ENCODE measurements at regions not wholly inside any gene's neighbourhood (a gene's known extent, or its start where the extent isn't known, plus 50 kb on each side); places are given as distances from the start of the nearest gene placed in this dataset.

DNA sequence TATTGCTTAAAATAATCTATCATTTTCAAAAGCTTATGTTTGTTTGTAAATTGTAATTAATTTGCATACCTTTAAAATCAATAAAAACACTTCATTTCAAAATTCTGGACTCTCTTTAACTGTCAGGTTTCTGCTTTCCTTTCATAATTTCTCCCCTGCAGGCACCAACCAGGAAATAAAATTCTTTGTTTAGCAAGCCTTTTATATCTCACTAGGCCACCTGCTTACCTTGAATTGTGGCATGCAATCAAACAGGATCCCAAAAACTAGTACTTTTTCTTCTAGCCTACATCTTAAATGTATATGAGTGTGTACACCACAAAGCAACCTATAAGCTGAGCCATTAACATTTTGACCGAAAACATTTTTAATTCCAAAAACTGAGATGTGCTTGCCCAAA lies 233.1 kb downstream of the NR4A2 start:
- no peak for TF ChIP-seq EP300 (IDR thresholded peaks at IDR 0.05; ENCODE audit: borderline replicate concordance in 1 of 2, low read depth in 2 of 2, low read length in 2 of 2)
- TF ChIP-seq, protein P1, sequence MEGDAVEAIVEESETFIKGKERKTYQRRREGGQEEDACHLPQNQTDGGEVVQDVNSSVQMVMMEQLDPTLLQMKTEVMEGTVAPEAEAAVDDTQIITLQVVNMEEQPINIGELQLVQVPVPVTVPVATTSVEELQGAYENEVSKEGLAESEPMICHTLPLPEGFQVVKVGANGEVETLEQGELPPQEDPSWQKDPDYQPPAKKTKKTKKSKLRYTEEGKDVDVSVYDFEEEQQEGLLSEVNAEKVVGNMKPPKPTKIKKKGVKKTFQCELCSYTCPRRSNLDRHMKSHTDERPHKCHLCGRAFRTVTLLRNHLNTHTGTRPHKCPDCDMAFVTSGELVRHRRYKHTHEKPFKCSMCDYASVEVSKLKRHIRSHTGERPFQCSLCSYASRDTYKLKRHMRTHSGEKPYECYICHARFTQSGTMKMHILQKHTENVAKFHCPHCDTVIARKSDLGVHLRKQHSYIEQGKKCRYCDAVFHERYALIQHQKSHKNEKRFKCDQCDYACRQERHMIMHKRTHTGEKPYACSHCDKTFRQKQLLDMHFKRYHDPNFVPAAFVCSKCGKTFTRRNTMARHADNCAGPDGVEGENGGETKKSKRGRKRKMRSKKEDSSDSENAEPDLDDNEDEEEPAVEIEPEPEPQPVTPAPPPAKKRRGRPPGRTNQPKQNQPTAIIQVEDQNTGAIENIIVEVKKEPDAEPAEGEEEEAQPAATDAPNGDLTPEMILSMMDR (IDR thresholded peaks at IDR 0.05; ENCODE audit: control extremely low read depth in 1 of 3, insufficient read depth in 1 of 3, low read depth in 1 of 3, low read length in 3 of 3): no peak
- TF ChIP-seq CEBPB (IDR thresholded peaks at IDR 0.05; ENCODE audit: low read depth, low read length): no peak
- no peak for TF ChIP-seq POLR2AphosphoS5 (IDR thresholded peaks at IDR 0.05; ENCODE audit: low read depth, low read length)
- TF ChIP-seq EZH2 (IDR thresholded peaks at IDR 0.05; ENCODE audit: low read depth, low read length, severe bottlenecking): no peak
- TF ChIP-seq, protein P2, sequence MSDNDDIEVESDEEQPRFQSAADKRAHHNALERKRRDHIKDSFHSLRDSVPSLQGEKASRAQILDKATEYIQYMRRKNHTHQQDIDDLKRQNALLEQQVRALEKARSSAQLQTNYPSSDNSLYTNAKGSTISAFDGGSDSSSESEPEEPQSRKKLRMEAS (IDR thresholded peaks at IDR 0.05): no peak
- TF ChIP-seq POLR2A (IDR thresholded peaks at IDR 0.05; ENCODE audit: control extremely low read depth in 1 of 2, low read depth in 2 of 2, low read length in 2 of 2): no peak
- TF ChIP-seq RAD21 (IDR thresholded peaks at IDR 0.05 in 1 of 2, conservative IDR thresholded peaks at IDR 0.05 in 1 of 2; ENCODE audit: low read depth in 2 of 2, low read length in 2 of 2): no peak
- TF ChIP-seq YY1 (IDR thresholded peaks at IDR 0.05; ENCODE audit: low read depth, low read length): no peak
- no peak for TF ChIP-seq CHD1 (IDR thresholded peaks at IDR 0.05; ENCODE audit: low read depth, low read length)
- no peak for TF ChIP-seq FOSL1 (IDR thresholded peaks at IDR 0.05; ENCODE audit: insufficient read depth, low read depth, low read length)
- no peak for TF ChIP-seq MAFK (IDR thresholded peaks at IDR 0.05; ENCODE audit: low read depth, low read length)
- no peak for TF ChIP-seq CHD2 (IDR thresholded peaks at IDR 0.05; ENCODE audit: low read length)

Measured in H1 (cell line).